ENCODE measurements at regions not wholly inside any gene's neighbourhood (a gene's known extent, or its start where the extent isn't known, plus 50 kb on each side); places are given as distances from the start of the nearest gene placed in this dataset.
"Not testable (repeated sequence)": the region's sequence is repeated elsewhere in the genome, so short reads cannot be mapped to it uniquely, and the experiment has no call there.

- DNase-seq, result no peak
Measured at GRCh38 chr3:18185624-18186023, 239.5 kb downstream of the SATB1 start.

- not testable (repeated sequence) for DNase-seq
Measured at GRCh38 chr3:18182923-18183322, 242.2 kb downstream of the SATB1 start.

GRCh38 chr3:18179521-18179920 lies 245.6 kb downstream of the SATB1 start:
- DNase-seq, result no peak

- no peak for DNase-seq
Measured at GRCh38 chr3:18177271-18177670, 247.9 kb downstream of the SATB1 start.

- DNase-seq, result not testable (repeated sequence)
Measured at GRCh38 chr3:18173891-18174290, 251.2 kb downstream of the SATB1 start.

GRCh38 chr3:18159681-18160080 lies 265.5 kb downstream of the SATB1 start:
- no peak for DNase-seq

GRCh38 chr3:18153571-18154173 lies 271.5 kb downstream of the SATB1 start:
- no peak for DNase-seq

GRCh38 chr3:18151199-18151598 lies 273.9 kb downstream of the SATB1 start:
- no peak for DNase-seq

- no peak for DNase-seq
Measured at GRCh38 chr3:18149935-18150334, 275.2 kb downstream of the SATB1 start.

GRCh38 chr3:18149386-18149785 lies 275.8 kb downstream of the SATB1 start:
- no peak for DNase-seq

- no peak for DNase-seq
Measured at GRCh38 chr3:18144571-18144970, 280.6 kb downstream of the SATB1 start.

- DNase-seq, result no peak
Measured at GRCh38 chr3:18143258-18143780, 281.8 kb downstream of the SATB1 start.

GRCh38 chr3:18137958-18138357 lies 287.2 kb downstream of the SATB1 start:
- DNase-seq, result no peak

GRCh38 chr3:18135060-18135814 lies 289.9 kb downstream of the SATB1 start:
- DNase-seq, result no peak

- peak; percentile 4 for DNase-seq
Measured at GRCh38 chr3:18134386-18135059, 290.6 kb downstream of the SATB1 start.

- no peak for DNase-seq
Measured at GRCh38 chr3:18132991-18133390, 292.1 kb downstream of the SATB1 start.

GRCh38 chr3:18127859-18128681 lies 297.1 kb downstream of the SATB1 start:
- DNase-seq, result peak; percentile 84

GRCh38 chr3:18127174-18127858 lies 297.8 kb downstream of the SATB1 start:
- DNase-seq, result peak; percentile 84

- no peak for DNase-seq
Measured at GRCh38 chr3:18126772-18127171, 298.4 kb downstream of the SATB1 start.

- DNase-seq, result no peak
Measured at GRCh38 chr3:18124501-18124900, 300.6 kb downstream of the SATB1 start.

GRCh38 chr3:18122264-18122663 lies 302.9 kb downstream of the SATB1 start:
- no peak for DNase-seq

- no peak for DNase-seq
Measured at GRCh38 chr3:18121020-18121419, 304.1 kb downstream of the SATB1 start.

Data from GDM1 (cell line).